Natural killer cell (primary cell): ENCODE measurements at regions not wholly inside any gene's neighbourhood (a gene's known extent, or its start where the extent isn't known, plus 50 kb on each side); places are given as distances from the start of the nearest gene placed in this dataset.
"Not testable (repeated sequence)": the region's sequence is repeated elsewhere in the genome, so short reads cannot be mapped to it uniquely, and the experiment has no call there.

Experiments used
- ATAC-seq, 3 donors: fragments of 150-1000 bp in 2 of 3; fragments of 200-7000 bp in 1 of 3; cut with Tn5 transposase; 1 replicate in 1 of 3; 2 replicates in 2 of 3; pipeline ENCODE4 v1.10.0; 2021; ENCODE audit warnings: mild to moderate bottlenecking in 2 of 3, moderate library complexity in 2 of 3
- DNase-seq, 2 donors: peaks; one replicate each; pipeline versions ENCODE4 v3.0.0 to v3.0.0-alpha.2; 2013 to 2021; ENCODE audit warnings: mixed read lengths in 1 of 2
- H3K27ac ChIP-seq: one replicate; pipeline ENCODE4 v1.5.1; 2013; ENCODE audit warnings: mild to moderate bottlenecking, low read length
- H3K27me3 ChIP-seq: one replicate; pipeline ENCODE4 v1.6.1; 2013; ENCODE audit warnings: low read length; ENCODE audit not compliant: control insufficient read depth, insufficient read depth
- H3K36me3 ChIP-seq: one replicate; pipeline ENCODE4 v1.6.1; 2013; ENCODE audit warnings: low read length; ENCODE audit not compliant: control insufficient read depth, insufficient read depth
- H3K4me1 ChIP-seq: one replicate; pipeline ENCODE4 v1.6.1; 2013; ENCODE audit warnings: low read length; ENCODE audit not compliant: control insufficient read depth, insufficient read depth
- H3K4me3 ChIP-seq: one replicate; pipeline ENCODE4 v1.5.1; 2013; ENCODE audit warnings: low read length
- H3K9me3 ChIP-seq: one replicate; pipeline ENCODE4 v1.6.1; 2013; ENCODE audit warnings: low read length; ENCODE audit not compliant: control insufficient read depth, insufficient read depth
- H3K27ac Mint-ChIP-seq, 2 donors: one replicate each; pipeline ENCODE4 v1.8.0; 2022; ENCODE audit warnings: mild to moderate bottlenecking in 2 of 2, mixed read lengths in 2 of 2, moderate library complexity in 1 of 2
- H3K27me3 Mint-ChIP-seq, 2 donors: one replicate each; pipeline ENCODE4 v1.8.0; 2022; ENCODE audit warnings: low read depth in 2 of 2, mixed read lengths in 2 of 2
- H3K36me3 Mint-ChIP-seq: one replicate; pipeline ENCODE4 v1.8.0; 2022; ENCODE audit warnings: mixed read lengths
- H3K4me1 Mint-ChIP-seq, 2 donors: one replicate each; pipeline ENCODE4 v1.8.0; 2022; ENCODE audit warnings: mixed read lengths in 2 of 2
- H3K4me3 Mint-ChIP-seq: one replicate; pipeline ENCODE4 v1.8.0; 2022; ENCODE audit warnings: mild to moderate bottlenecking, moderate library complexity, mixed read lengths
- H3K9me3 Mint-ChIP-seq, 2 donors: one replicate each; pipeline ENCODE4 v1.8.0; 2022; ENCODE audit warnings: mixed read lengths in 2 of 2
- CTCF ChIP-seq: fragments of 200-600 bp; IDR thresholded peaks from one replicate; pipeline ENCODE4 v1.8.0; 2022; ENCODE audit warnings: antibody characterized with exemption
- WGBS: methylation state at CpG from one replicate; pipeline ENCODE4 v1.1.7; 2013; ENCODE audit warnings: missing lambda C conversion rate; ENCODE audit not compliant: insufficient coverage; 5-methylcytosine and 5-hydroxymethylcytosine counted together
- intact Hi-C: fragments of 100-400 bp; cut with micrococcal nuclease; formaldehyde crosslinking; loops from one replicate; pipeline ENCODE4 v1.14.2; 2022

- H3K27me3 Mint-ChIP-seq: no peaks in the 10 kb centered on the region
- no peaks in the 10 kb centered on the region for H3K36me3 Mint-ChIP-seq
- Histone ChIP-seq H3K9me3 (no peaks in the 10 kb centered on the region), H3K4me3 (no peak overlapping the region), H3K27me3 (no peaks in the 10 kb centered on the region), H3K27ac (no peak overlapping the region), H3K36me3 (no peaks in the 10 kb centered on the region), H3K4me1 (no peaks in the 10 kb centered on the region)
- ATAC-seq (no peak), DNase-seq (no peak)
- H3K4me3 Mint-ChIP-seq: no peak overlapping the region
- no peak overlapping the region for H3K27ac Mint-ChIP-seq
- intact Hi-C loops: no loop called here
- WGBS: 97% methylated on average over 2 of the region's 3 CpGs
- peaks cover 10 to 17% of the 10 kb centered on the region in 2 donors for H3K9me3 Mint-ChIP-seq
- no peak for TF ChIP-seq CTCF
- no peaks in the 10 kb centered on the region for H3K4me1 Mint-ChIP-seq
Observed at GRCh38 chr4:29104694-29105093, 1615.5 kb upstream of the PCDH7 start.

- TF ChIP-seq CTCF: no peak
- intact Hi-C loops: no loop called here
Observed at GRCh38 chr4:29113960-29114359, 1606.2 kb upstream of the PCDH7 start.

GRCh38 chr4:29117231-29117722 is 1602.9 kb upstream of the PCDH7 start:
- H3K36me3 ChIP-seq, H3K36me3 Mint-ChIP-seq, H3K4me1 ChIP-seq, H3K27ac ChIP-seq, H3K9me3 Mint-ChIP-seq, H3K4me3 ChIP-seq, H3K9me3 ChIP-seq, H3K4me1 Mint-ChIP-seq, H3K27me3 ChIP-seq, ATAC-seq, DNase-seq, H3K4me3 Mint-ChIP-seq, intact Hi-C loops, H3K27me3 Mint-ChIP-seq, H3K27ac Mint-ChIP-seq: not testable (repeated sequence)
- 96% methylated on average over 38 of the region's 38 CpGs for WGBS

More at GRCh38 chr4:29113960-29114359, 1606.2 kb upstream of the PCDH7 start:
- no peaks in the 10 kb centered on the region for H3K9me3 ChIP-seq
- Mint-ChIP-seq H3K9me3 (peaks cover 4 to 7% of the 10 kb centered on the region in 2 donors), H3K27ac (no peak overlapping the region), H3K27me3 (no peaks in the 10 kb centered on the region), H3K36me3 (no peaks in the 10 kb centered on the region), H3K4me1 (no peaks in the 10 kb centered on the region), H3K4me3 (no peak overlapping the region)
- H3K4me3 ChIP-seq: no peak overlapping the region
- H3K4me1 ChIP-seq: no peaks in the 10 kb centered on the region
- H3K27me3 ChIP-seq: no peaks in the 10 kb centered on the region
- H3K36me3 ChIP-seq: no peaks in the 10 kb centered on the region
- no peak for ATAC-seq
- WGBS: 79% methylated on average over 2 of the region's 3 CpGs
- no peak for DNase-seq
- H3K27ac ChIP-seq: no peak overlapping the region

- DNase-seq: no peak
- 85% methylated on average over 3 of the region's 4 CpGs for WGBS
- ATAC-seq: no peak
- Histone ChIP-seq H3K4me1 (no peaks in the 10 kb centered on the region), H3K27ac (no peak overlapping the region), H3K4me3 (no peak overlapping the region), H3K27me3 (no peaks in the 10 kb centered on the region), H3K36me3 (no peaks in the 10 kb centered on the region), H3K9me3 (no peaks in the 10 kb centered on the region)
- no peak for TF ChIP-seq CTCF
- Mint-ChIP-seq H3K4me1 (no peaks in the 10 kb centered on the region), H3K27me3 (no peaks in the 10 kb centered on the region), H3K4me3 (no peak overlapping the region), H3K9me3 (peaks cover 4 to 7% of the 10 kb centered on the region in 2 donors), H3K36me3 (no peaks in the 10 kb centered on the region), H3K27ac (no peak overlapping the region)
- intact Hi-C loops: no loop called here
Observed at GRCh38 chr4:29121586-29121985, 1598.6 kb upstream of the PCDH7 start.
